SK-N-SH (cell line): ENCODE measurements at regions not wholly inside any gene's neighbourhood (a gene's known extent, or its start where the extent isn't known, plus 50 kb on each side); places are given as distances from the start of the nearest gene placed in this dataset.

ENCODE experiments used
- CTCF ChIA-PET: fragments of 300-600, 350-600 bp; formaldehyde crosslinking; extraction: SDS; loops from one replicate; lab custom pipeline; 2021; lab: Yijun Ruan, JAX
- POLR2A ChIA-PET: fragments of 350-600 bp; sonication (Branson Sonifier 250); formaldehyde crosslinking; extraction: SDS; loops from one replicate; lab custom pipeline; 2020; ENCODE audit warnings: antibody characterized with exemption, inconsistent platforms; lab: Yijun Ruan, JAX
- DNase-seq: peaks from one replicate; pipeline ENCODE4 v3.0.0; 2012
- H2AFZ ChIP-seq: fragments of 200-600 bp; sonication (generic); 2 replicates; pipeline ENCODE4 v1.8.1; 2016; ENCODE audit warnings: antibody characterized with exemption, mild to moderate bottlenecking, low read depth
- H3F3A ChIP-seq: fragments of 200-600 bp; sonication (generic); replicated peaks from 2 replicates; pipeline ENCODE3; 2016; ENCODE audit warnings: antibody characterized with exemption, mild to moderate bottlenecking; ENCODE audit not compliant: insufficient read depth
- H3K27ac ChIP-seq, 2 experiments: fragments of 200-500 bp in 1 of 2; fragments of 200-600 bp in 1 of 2; sonication (Bioruptor generic) in 1 of 2; sonication (generic), shearing (Covaris generic) in 1 of 2; 2 replicates each; pipeline versions ENCODE4 v1.5.1 to v1.6.1; 2014 to 2016; ENCODE audit warnings: low read depth in 2 of 2, inconsistent platforms in 1 of 2, low read length in 1 of 2, mild to moderate bottlenecking in 1 of 2, mixed read lengths in 1 of 2
- H3K27me3 ChIP-seq: fragments of 200-600 bp; sonication (generic), shearing (Covaris generic); 2 replicates; pipeline ENCODE4 v1.6.1; 2016; ENCODE audit warnings: mixed run types; ENCODE audit not compliant: insufficient read depth
- H3K36me3 ChIP-seq, 2 experiments: fragments of 200-500 bp in 1 of 2; fragments of 200-600 bp in 1 of 2; sonication (Bioruptor generic) in 1 of 2; sonication (generic) in 1 of 2; replicated peaks in 1 of 2; 2 replicates each; pipeline versions ENCODE3 to v1.5.1; 2014 to 2016; ENCODE audit warnings: low read length in 1 of 2, mild to moderate bottlenecking in 1 of 2; ENCODE audit not compliant: insufficient read depth in 2 of 2, control insufficient read depth in 1 of 2
- H3K4me1 ChIP-seq, 2 experiments: fragments of 200-500 bp in 1 of 2; fragments of 200-600 bp in 1 of 2; sonication (Bioruptor generic) in 1 of 2; sonication (generic), shearing (Covaris generic) in 1 of 2; 2 replicates each; pipeline versions ENCODE4 v1.5.1 to v1.6.1; 2014 to 2016; ENCODE audit warnings: low read depth in 1 of 2, low read length in 1 of 2, mixed run types in 1 of 2; ENCODE audit not compliant: insufficient read depth in 2 of 2, control insufficient read depth in 1 of 2
- H3K4me2 ChIP-seq: fragments of 200-600 bp; sonication (generic), shearing (Covaris generic); 2 replicates; pipeline ENCODE4 v1.6.1; 2017; ENCODE audit warnings: mixed run types
- H3K4me3 ChIP-seq, 2 experiments: fragments of 200-500 bp in 1 of 2; fragments of 200-600 bp in 1 of 2; sonication (Bioruptor generic) in 1 of 2; sonication (generic), shearing (Covaris generic) in 1 of 2; 2 replicates each; pipeline versions ENCODE4 v1.5.1 to v1.8.1; 2014 to 2016; ENCODE audit warnings: low read depth in 2 of 2, inconsistent platforms in 1 of 2, low read length in 1 of 2, mild to moderate bottlenecking in 1 of 2, mixed read lengths in 1 of 2, moderate library complexity in 1 of 2
- H3K79me2 ChIP-seq: fragments of 200-600 bp; sonication (generic); 2 replicates; pipeline ENCODE4 v1.8.1; 2017; ENCODE audit warnings: mild to moderate bottlenecking; ENCODE audit not compliant: insufficient read depth
- H3K9ac ChIP-seq: fragments of 200-600 bp; sonication (generic); 2 replicates; pipeline ENCODE4 v1.6.1; 2017; ENCODE audit warnings: mixed run types
- H3K9me2 ChIP-seq: fragments of 200-600 bp; sonication (generic); 2 replicates; pipeline ENCODE4 v1.6.1; 2017; ENCODE audit warnings: mixed run types
- H3K9me3 ChIP-seq: fragments of 200-600 bp; sonication (generic); 2 replicates; pipeline ENCODE4 v1.6.1; 2017; ENCODE audit warnings: mixed run types, mild to moderate bottlenecking, moderate library complexity
- H4K20me1 ChIP-seq: fragments of 200-600 bp; sonication (generic); 2 replicates; pipeline ENCODE4 v1.6.1; 2017; ENCODE audit warnings: mild to moderate bottlenecking, mixed run types; ENCODE audit not compliant: insufficient read depth
- ELF1 ChIP-seq: IDR thresholded peaks from 2 replicates; pipeline ENCODE4 v1.4.0; 2012
- FOSL2 ChIP-seq: IDR thresholded peaks from 2 replicates; pipeline ENCODE4 v1.4.0; 2012; ENCODE audit warnings: low read depth, mild to moderate bottlenecking, moderate library complexity, borderline replicate concordance
- FOXJ3 ChIP-seq: sonication (generic); formaldehyde crosslinking; IDR thresholded peaks from 2 replicates; pipeline ENCODE4 v1.5.1; 2020; ENCODE audit warnings: mild to moderate bottlenecking, missing genetic modification reagents
- GATA2 ChIP-seq: sonication (generic); formaldehyde crosslinking; IDR thresholded peaks from 2 replicates; pipeline ENCODE4 v1.5.0; 2020; ENCODE audit warnings: mild to moderate bottlenecking, missing genetic modification reagents
- MEF2A ChIP-seq: IDR thresholded peaks from 2 replicates; pipeline ENCODE4 v1.4.0; 2012; ENCODE audit warnings: low read depth, borderline replicate concordance
- NFIC ChIP-seq: IDR thresholded peaks from 2 replicates; pipeline ENCODE4 v1.4.0; 2012; ENCODE audit warnings: borderline replicate concordance
- POLR2AphosphoS5 ChIP-seq: IDR thresholded peaks from 2 replicates; pipeline ENCODE4 v1.6.1; 2012; ENCODE audit warnings: low read depth, low read length
- RAD21 ChIP-seq: IDR thresholded peaks from 2 replicates; pipeline ENCODE4 v1.6.1; 2012; ENCODE audit warnings: mild to moderate bottlenecking, low read length
- RCOR1 ChIP-seq: fragments of 150-350 bp; IDR thresholded peaks from 2 replicates; pipeline ENCODE4 v1.6.1; 2017; ENCODE audit warnings: antibody characterized with exemption, low read length
- RFX5 ChIP-seq: IDR thresholded peaks from 2 replicates; pipeline ENCODE4 v1.6.1; 2012; ENCODE audit warnings: mild to moderate bottlenecking, improper control_type of control experiment, low read length
- RXRA ChIP-seq: IDR thresholded peaks from 2 replicates; pipeline ENCODE4 v1.4.0; 2012; ENCODE audit warnings: low read depth, mild to moderate bottlenecking, borderline replicate concordance
- SMC3 ChIP-seq: IDR thresholded peaks from 2 replicates; pipeline ENCODE4 v1.6.1; 2012; ENCODE audit warnings: low read depth, low read length, improper control_type of control experiment
- TAF1 ChIP-seq: IDR thresholded peaks from 2 replicates; pipeline ENCODE4 v1.6.1; 2012; ENCODE audit warnings: low read depth, mild to moderate bottlenecking, low read length, moderate library complexity, borderline replicate concordance
- TEAD4 ChIP-seq: IDR thresholded peaks from 2 replicates; pipeline ENCODE4 v1.4.0; 2012; ENCODE audit warnings: mild to moderate bottlenecking, borderline replicate concordance; ENCODE audit not compliant: insufficient read depth
- YY1 ChIP-seq: IDR thresholded peaks from 2 replicates; pipeline ENCODE4 v1.4.0; 2012; ENCODE audit warnings: low read depth, mild to moderate bottlenecking
- WGBS: methylation state at CpG from one replicate; pipeline ENCODE4 v1.1.6; 2017; ENCODE audit warnings: low lambda C conversion rate; 5-methylcytosine and 5-hydroxymethylcytosine counted together
- TF ChIP-seq, protein P1 (sequence below): IDR thresholded peaks from 2 replicates; pipeline ENCODE4 v1.4.0; 2012; ENCODE audit warnings: low read depth, borderline replicate concordance
- TF ChIP-seq, protein P2 (sequence below): IDR thresholded peaks from 2 replicates; pipeline ENCODE4 v1.6.1; 2012; ENCODE audit warnings: mild to moderate bottlenecking, low read depth, low read length, moderate library complexity
- TF ChIP-seq, protein P3 (sequence below): IDR thresholded peaks from 2 replicates; pipeline ENCODE4 v1.4.0; 2012; ENCODE audit warnings: low read depth
- TF ChIP-seq, protein P4 (sequence below): fragments of 150-350 bp; IDR thresholded peaks from 2 replicates; pipeline ENCODE4 v1.6.1; 2016; ENCODE audit warnings: mild to moderate bottlenecking, low read depth, low read length

DNA sequence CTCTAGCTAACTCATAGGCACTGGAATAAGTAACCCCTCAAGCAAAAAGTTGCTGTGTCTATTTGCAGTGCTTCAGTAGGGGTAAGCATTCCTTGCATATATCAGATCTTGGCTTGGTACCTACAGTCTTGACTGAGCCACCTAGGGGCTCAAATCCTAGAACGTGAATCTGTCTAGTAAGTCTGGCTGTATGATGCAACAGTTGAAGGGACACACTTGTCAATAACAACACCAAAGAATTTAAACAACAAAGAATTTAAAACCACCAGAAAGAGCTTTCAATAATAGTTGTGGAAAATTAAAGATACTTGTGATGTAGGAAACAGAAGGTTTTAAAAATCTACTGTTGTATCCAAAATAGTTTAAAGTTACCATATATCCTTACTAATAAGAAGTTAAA lies 65.4 kb downstream of the EBLN1 start:
- Histone ChIP-seq H3F3A (no peaks in the 10 kb centered on the region), H4K20me1 (no peaks in the 10 kb centered on the region), H3K4me3 (no peak overlapping the region), H3K36me3 (no peaks in the 10 kb centered on the region), H3K4me2 (no peak overlapping the region), H3K9me2 (no peaks in the 10 kb centered on the region), H3K27ac (no peak overlapping the region), H3K9ac (no peak overlapping the region), H3K4me1 (no peaks in the 10 kb centered on the region), H3K79me2 (no peaks in the 10 kb centered on the region), H3K9me3 (no peaks in the 10 kb centered on the region), H3K27me3 (no peaks in the 10 kb centered on the region), H2AFZ (no peak overlapping the region)
- DNase-seq, result no peak
- 6% methylated on average over 1 of the region's 1 CpG for WGBS
- CTCF ChIA-PET, result interaction anchor here (0.6 kb wide), 1 partner anchor 135 kb away, joined by 3 read pairs; no protein-coding TSS in a partner anchor
- POLR2A ChIA-PET, result no interaction called here
- TF ChIP-seq YY1, result no peak

DNA sequence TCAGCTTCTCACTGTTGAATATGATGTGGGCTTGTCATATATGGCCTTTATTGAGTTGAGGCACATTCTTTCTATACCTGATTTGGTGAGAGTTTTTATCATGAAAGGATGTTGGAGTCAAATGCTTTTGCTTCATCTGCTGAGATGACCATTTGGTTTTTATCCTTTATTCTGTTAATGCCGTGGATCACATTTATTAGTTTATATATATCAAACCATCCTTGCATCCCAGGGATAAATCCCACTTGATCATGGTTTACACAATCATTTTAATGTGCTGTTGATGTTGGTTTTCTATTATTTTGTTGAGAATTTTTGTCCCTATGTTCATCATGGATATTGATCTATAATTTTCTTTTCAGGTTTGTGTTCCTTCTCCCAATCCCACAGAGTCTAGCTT lies 67.0 kb downstream of the EBLN1 start:
- H3K79me2 ChIP-seq, result no peaks in the 10 kb centered on the region
- H3K4me1 ChIP-seq, result no peaks in the 10 kb centered on the region
- H3K36me3 ChIP-seq, result no peaks in the 10 kb centered on the region
- H2AFZ ChIP-seq, result no peak overlapping the region
- TF ChIP-seq NFIC (no peak), FOSL2 (no peak), POLR2AphosphoS5 (no peak), TEAD4 (no peak), SMC3 (no peak), ELF1 (no peak), GATA2 (CRISPR knock-in tag) (no peak), RCOR1 (no peak), RFX5 (no peak), FOXJ3 (no peak), RAD21 (no peak), RXRA (no peak), MEF2A (no peak), YY1 (no peak), TAF1 (no peak)
- TF ChIP-seq, protein P1, sequence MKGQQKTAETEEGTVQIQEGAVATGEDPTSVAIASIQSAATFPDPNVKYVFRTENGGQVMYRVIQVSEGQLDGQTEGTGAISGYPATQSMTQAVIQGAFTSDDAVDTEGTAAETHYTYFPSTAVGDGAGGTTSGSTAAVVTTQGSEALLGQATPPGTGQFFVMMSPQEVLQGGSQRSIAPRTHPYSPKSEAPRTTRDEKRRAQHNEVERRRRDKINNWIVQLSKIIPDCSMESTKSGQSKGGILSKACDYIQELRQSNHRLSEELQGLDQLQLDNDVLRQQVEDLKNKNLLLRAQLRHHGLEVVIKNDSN, result no peak
- TF ChIP-seq, protein P2, sequence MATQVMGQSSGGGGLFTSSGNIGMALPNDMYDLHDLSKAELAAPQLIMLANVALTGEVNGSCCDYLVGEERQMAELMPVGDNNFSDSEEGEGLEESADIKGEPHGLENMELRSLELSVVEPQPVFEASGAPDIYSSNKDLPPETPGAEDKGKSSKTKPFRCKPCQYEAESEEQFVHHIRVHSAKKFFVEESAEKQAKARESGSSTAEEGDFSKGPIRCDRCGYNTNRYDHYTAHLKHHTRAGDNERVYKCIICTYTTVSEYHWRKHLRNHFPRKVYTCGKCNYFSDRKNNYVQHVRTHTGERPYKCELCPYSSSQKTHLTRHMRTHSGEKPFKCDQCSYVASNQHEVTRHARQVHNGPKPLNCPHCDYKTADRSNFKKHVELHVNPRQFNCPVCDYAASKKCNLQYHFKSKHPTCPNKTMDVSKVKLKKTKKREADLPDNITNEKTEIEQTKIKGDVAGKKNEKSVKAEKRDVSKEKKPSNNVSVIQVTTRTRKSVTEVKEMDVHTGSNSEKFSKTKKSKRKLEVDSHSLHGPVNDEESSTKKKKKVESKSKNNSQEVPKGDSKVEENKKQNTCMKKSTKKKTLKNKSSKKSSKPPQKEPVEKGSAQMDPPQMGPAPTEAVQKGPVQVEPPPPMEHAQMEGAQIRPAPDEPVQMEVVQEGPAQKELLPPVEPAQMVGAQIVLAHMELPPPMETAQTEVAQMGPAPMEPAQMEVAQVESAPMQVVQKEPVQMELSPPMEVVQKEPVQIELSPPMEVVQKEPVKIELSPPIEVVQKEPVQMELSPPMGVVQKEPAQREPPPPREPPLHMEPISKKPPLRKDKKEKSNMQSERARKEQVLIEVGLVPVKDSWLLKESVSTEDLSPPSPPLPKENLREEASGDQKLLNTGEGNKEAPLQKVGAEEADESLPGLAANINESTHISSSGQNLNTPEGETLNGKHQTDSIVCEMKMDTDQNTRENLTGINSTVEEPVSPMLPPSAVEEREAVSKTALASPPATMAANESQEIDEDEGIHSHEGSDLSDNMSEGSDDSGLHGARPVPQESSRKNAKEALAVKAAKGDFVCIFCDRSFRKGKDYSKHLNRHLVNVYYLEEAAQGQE, result no peak
- TF ChIP-seq, protein P3, sequence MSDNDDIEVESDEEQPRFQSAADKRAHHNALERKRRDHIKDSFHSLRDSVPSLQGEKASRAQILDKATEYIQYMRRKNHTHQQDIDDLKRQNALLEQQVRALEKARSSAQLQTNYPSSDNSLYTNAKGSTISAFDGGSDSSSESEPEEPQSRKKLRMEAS, result no peak
- TF ChIP-seq, protein P4, sequence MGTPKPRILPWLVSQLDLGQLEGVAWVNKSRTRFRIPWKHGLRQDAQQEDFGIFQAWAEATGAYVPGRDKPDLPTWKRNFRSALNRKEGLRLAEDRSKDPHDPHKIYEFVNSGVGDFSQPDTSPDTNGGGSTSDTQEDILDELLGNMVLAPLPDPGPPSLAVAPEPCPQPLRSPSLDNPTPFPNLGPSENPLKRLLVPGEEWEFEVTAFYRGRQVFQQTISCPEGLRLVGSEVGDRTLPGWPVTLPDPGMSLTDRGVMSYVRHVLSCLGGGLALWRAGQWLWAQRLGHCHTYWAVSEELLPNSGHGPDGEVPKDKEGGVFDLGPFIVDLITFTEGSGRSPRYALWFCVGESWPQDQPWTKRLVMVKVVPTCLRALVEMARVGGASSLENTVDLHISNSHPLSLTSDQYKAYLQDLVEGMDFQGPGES, result no peak
- no peak overlapping the region for H3K4me3 ChIP-seq
- no peak for DNase-seq
- H3K9me3 ChIP-seq, result no peaks in the 10 kb centered on the region
- 5% methylated on average over 1 of the region's 1 CpG for WGBS
- POLR2A ChIA-PET, result no interaction called here
- no peaks in the 10 kb centered on the region for H3K27me3 ChIP-seq
- CTCF ChIA-PET, result no interaction called here
- H3K9me2 ChIP-seq, result no peaks in the 10 kb centered on the region
- H3K9ac ChIP-seq, result no peak overlapping the region
- no peak overlapping the region for H3K27ac ChIP-seq
- no peaks in the 10 kb centered on the region for H3F3A ChIP-seq
- H3K4me2 ChIP-seq, result no peak overlapping the region
- H4K20me1 ChIP-seq, result no peaks in the 10 kb centered on the region
